HG02678 (cell line): ENCODE measurements at regions not wholly inside any gene's neighbourhood (a gene's known extent, or its start where the extent isn't known, plus 50 kb on each side); places are given as distances from the start of the nearest gene placed in this dataset.
A peak's percentile ranks its signal among the peaks of the same experiment; 100 is the strongest.
"Not testable (repeated sequence)": the region's sequence is repeated elsewhere in the genome, so short reads cannot be mapped to it uniquely, and the experiment has no call there.

Source experiments
- ATAC-seq: cut with Tn5 transposase; IDR thresholded peaks from one replicate; pipeline ENCODE4 v1.9.1; 2021; ENCODE audit warnings: mild to moderate bottlenecking, moderate library complexity; ENCODE audit not compliant: unreplicated experiment

GRCh38 chr16:52976539-52977167 is 76.0 kb downstream of the CHD9NB start:
- ATAC-seq: peak; percentile 74

- ATAC-seq: no peak
Measured at GRCh38 chr16:52967744-52968143, 85.0 kb downstream of the CHD9NB start.

GRCh38 chr16:52964290-52964689 is 88.4 kb downstream of the CHD9NB start:
- ATAC-seq: no peak

GRCh38 chr16:52963855-52964242 is 88.8 kb downstream of the CHD9NB start:
- no peak for ATAC-seq

GRCh38 chr16:52963212-52963854 is 89.4 kb downstream of the CHD9NB start:
- no peak for ATAC-seq

GRCh38 chr16:52958951-52959350 is 93.7 kb downstream of the CHD9NB start:
- ATAC-seq: no peak

GRCh38 chr16:52957199-52957598 is 95.5 kb downstream of the CHD9NB start:
- no peak for ATAC-seq

GRCh38 chr16:52956044-52956443 is 96.7 kb downstream of the CHD9NB start:
- ATAC-seq: no peak

- no peak for ATAC-seq
Measured at GRCh38 chr16:52953215-52953614, 99.5 kb downstream of the CHD9NB start.

- ATAC-seq: no peak
Measured at GRCh38 chr16:52948946-52949345, 103.8 kb downstream of the CHD9NB start.

- ATAC-seq: no peak
Measured at GRCh38 chr16:52932321-52932720, 120.4 kb downstream of the CHD9NB start.

- no peak for ATAC-seq
Measured at GRCh38 chr16:52929478-52930400, 123.0 kb downstream of the CHD9NB start.

GRCh38 chr16:52928955-52929354 is 123.7 kb downstream of the CHD9NB start:
- no peak for ATAC-seq

- ATAC-seq: no peak
Measured at GRCh38 chr16:52925143-52925542, 127.6 kb downstream of the CHD9NB start.

- no peak for ATAC-seq
Measured at GRCh38 chr16:52924162-52924561, 128.5 kb downstream of the CHD9NB start.

GRCh38 chr16:52921104-52921503 is 131.6 kb downstream of the CHD9NB start:
- ATAC-seq: no peak

- no peak for ATAC-seq
Measured at GRCh38 chr16:52920331-52920730, 132.4 kb downstream of the CHD9NB start.

- no peak for ATAC-seq
Measured at GRCh38 chr16:52914428-52914827, 138.3 kb downstream of the CHD9NB start.

GRCh38 chr16:52912565-52913173 is 140.0 kb downstream of the CHD9NB start:
- ATAC-seq: peak; percentile 67

- ATAC-seq: not testable (repeated sequence)
Measured at GRCh38 chr16:52908057-52908456, 144.6 kb downstream of the CHD9NB start.

GRCh38 chr16:52906281-52906680 is 146.4 kb downstream of the CHD9NB start:
- no peak for ATAC-seq
